NCI-H748 (cell line): ENCODE measurements at regions not wholly inside any gene's neighbourhood (a gene's known extent, or its start where the extent isn't known, plus 50 kb on each side); places are given as distances from the start of the nearest gene placed in this dataset.

Experiments used
- DNase-seq: peaks from one replicate; lab custom pipeline; 2025; ENCODE audit not compliant: unreplicated experiment; lab: John Stamatoyannopoulos, UW

GRCh38 chr11:32161293-32161692 is 70.4 kb downstream of the RCN1 start:
- DNase-seq = peak; percentile 18

- DNase-seq = no peak
Measured at GRCh38 chr11:32162351-32162750, 71.5 kb downstream of the RCN1 start.

- DNase-seq = no peak
Measured at GRCh38 chr11:32162906-32163305, 72.0 kb downstream of the RCN1 start.

GRCh38 chr11:32163557-32163956 is 72.7 kb downstream of the RCN1 start:
- DNase-seq = no peak

- DNase-seq = no peak
Measured at GRCh38 chr11:32164836-32165235, 74.0 kb downstream of the RCN1 start.

GRCh38 chr11:32168924-32169323 is 78.0 kb downstream of the RCN1 start:
- DNase-seq = no peak

- no peak for DNase-seq
Measured at GRCh38 chr11:32171445-32171844, 80.6 kb downstream of the RCN1 start.

GRCh38 chr11:32172041-32172847 is 81.4 kb downstream of the RCN1 start:
- no peak for DNase-seq

GRCh38 chr11:32172848-32173834 is 82.3 kb downstream of the RCN1 start:
- DNase-seq = peak; percentile 58

- DNase-seq = no peak
Measured at GRCh38 chr11:32173977-32174376, 83.1 kb downstream of the RCN1 start.

GRCh38 chr11:32176223-32176934 is 85.5 kb downstream of the RCN1 start:
- peak; percentile 69 for DNase-seq

- no peak for DNase-seq
Measured at GRCh38 chr11:32178692-32179091, 87.8 kb downstream of the RCN1 start.

GRCh38 chr11:32183512-32183911 is 92.6 kb downstream of the RCN1 start:
- no peak for DNase-seq

GRCh38 chr11:32184041-32184722 is 93.3 kb downstream of the RCN1 start:
- no peak for DNase-seq

GRCh38 chr11:32184723-32185376 is 94.0 kb downstream of the RCN1 start:
- DNase-seq = no peak

GRCh38 chr11:32186118-32186517 is 95.2 kb downstream of the RCN1 start:
- no peak for DNase-seq

GRCh38 chr11:32187111-32187510 is 96.2 kb downstream of the RCN1 start:
- DNase-seq = no peak

GRCh38 chr11:32188785-32189184 is 97.9 kb downstream of the RCN1 start:
- DNase-seq = no peak

GRCh38 chr11:32196137-32196536 is 105.3 kb downstream of the RCN1 start:
- no peak for DNase-seq

- DNase-seq = no peak
Measured at GRCh38 chr11:32198053-32198452, 107.2 kb downstream of the RCN1 start.
